ENCODE measurements at regions not wholly inside any gene's neighbourhood (a gene's known extent, or its start where the extent isn't known, plus 50 kb on each side); places are given as distances from the start of the nearest gene placed in this dataset.

GRCh38 chr20:39347626-39348025 lies 385.5 kb downstream of the DHX35 start (continued):
- TF ChIP-seq RBBP5 (IDR thresholded peaks at IDR 0.05; ENCODE audit: borderline replicate concordance, low read depth, low read length) (no peak), RNF2 (IDR thresholded peaks at IDR 0.05; ENCODE audit: borderline replicate concordance, low read depth, low read length, missing control alignments, poor library complexity, severe bottlenecking) (no peak)
